Adipose tissue (tissue), 3 donors: ENCODE measurements at regions not wholly inside any gene's neighbourhood (a gene's known extent, or its start where the extent isn't known, plus 50 kb on each side); places are given as distances from the start of the nearest gene placed in this dataset.
"Not testable (repeated sequence)": the region's sequence is repeated elsewhere in the genome, so short reads cannot be mapped to it uniquely, and the experiment has no call there.

Experiments used
- H3K27ac ChIP-seq: one replicate; pipeline ENCODE4 v1.5.1; 2013; ENCODE audit warnings: low read depth, low read length
- WGBS, 3 donors: extraction: QIAGEN DNeasy Blood & Tissue Kit; methylation state at CpG; one replicate each; pipeline ENCODE4 v1.1.7; 2013; 5-methylcytosine and 5-hydroxymethylcytosine counted together
- donor health status: healthy with polysubstance abuse.
- donor health status: Bipolar disorder and iron deficiency.
- donor health status: healthy.

DNA sequence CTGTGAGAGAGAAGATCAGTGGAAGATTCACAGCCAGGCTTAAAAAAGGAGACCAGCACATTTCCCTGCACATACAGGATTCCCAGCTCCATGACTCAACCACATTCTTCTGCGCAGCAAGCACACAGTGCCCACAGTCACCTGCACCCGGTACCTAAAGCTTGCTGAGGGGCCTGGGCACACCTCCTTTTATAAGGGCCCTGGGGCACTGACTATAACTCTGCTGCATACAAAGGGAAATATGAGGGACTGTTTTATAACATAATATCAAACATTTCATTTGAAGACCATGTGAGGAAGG lies 322.9 kb downstream of the DAD1 start:
- no peak overlapping the region for H3K27ac ChIP-seq
- WGBS, 3 donors: 73 to 98% (median 98%) methylated on average over 2 of the region's 2 CpGs

DNA sequence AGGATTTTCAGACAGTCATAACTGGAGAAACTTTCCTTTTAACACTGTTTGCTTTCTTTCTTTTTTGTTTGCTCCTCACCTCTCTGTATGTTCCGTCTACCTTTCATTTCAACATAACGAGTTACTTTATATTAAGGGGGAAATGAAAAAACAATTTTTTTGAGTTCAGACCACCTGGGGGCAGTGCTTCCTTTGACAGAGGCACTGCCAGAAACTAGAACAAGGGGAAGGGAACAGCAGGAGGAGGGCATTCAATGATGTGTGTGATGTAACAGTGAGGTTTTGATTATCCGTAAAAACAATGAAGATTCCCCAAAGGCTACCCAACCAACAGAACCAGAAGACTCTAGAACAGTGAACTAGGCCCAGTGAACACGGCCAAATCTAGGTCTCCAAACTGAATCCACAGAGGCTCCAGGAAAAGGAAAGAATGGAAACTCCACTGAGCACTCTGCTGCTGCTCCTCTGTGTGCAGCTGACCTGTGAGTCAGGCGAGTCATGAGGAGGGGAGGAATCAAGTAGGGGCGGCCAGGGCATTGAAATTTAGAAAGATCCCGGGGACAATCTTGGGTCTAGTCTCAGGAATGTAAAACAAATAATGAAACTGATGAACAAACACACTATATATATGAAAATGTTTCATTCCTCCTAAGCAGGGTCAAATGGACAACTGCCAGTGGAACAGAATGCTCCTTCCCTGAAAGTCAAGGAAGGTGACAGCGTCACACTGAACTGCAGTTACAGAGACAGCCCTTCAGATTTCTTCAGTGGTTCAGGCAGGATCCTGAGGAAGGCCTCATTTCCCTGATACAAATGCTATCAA lies 323.5 kb downstream of the DAD1 start:
- 50 to 65% (median 61%) methylated on average over 8 of the region's 8 CpGs for WGBS, 3 donors
- no peak overlapping the region for H3K27ac ChIP-seq

DNA sequence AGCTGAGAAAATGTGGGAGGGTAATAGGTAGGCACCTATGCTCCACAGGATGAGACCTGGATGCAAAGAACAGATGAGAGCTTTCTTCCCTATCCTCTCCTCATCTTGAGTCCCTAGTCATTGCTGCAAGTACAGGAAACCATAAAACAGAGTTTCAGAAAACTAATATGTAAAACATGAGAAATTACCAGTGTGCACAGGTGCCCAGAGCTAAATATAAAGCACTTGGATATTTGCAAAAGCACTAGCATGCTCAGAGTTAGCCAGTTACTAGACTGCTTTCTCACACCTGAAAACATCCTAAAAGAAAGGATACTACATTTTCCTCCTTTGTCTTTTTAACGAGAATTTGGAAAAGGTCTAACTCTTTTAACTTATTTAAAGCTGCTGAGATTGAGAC lies 324.3 kb downstream of the DAD1 start:
- 52 to 87% (median 83%) methylated on average over 1 of the region's 1 CpG for WGBS, 3 donors
- H3K27ac ChIP-seq: no peak overlapping the region

DNA sequence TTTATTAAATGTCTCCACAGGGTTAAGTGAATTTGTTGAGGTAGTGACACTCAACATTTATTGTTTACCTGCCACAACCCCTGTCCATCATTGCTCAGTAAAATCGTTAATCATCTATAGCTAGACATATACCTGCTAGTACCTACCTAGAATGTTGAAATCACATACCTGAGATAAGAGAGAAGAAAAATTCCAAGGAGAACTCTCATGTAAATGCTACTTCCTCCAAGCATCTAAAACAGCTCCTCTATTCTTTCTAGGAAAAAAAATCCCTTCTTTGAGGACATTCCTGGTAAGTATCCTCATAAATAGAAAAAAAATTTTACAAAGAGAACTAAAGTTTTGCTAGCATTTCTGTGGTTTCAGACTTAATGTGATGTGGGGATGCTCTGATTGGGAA lies 325.1 kb downstream of the DAD1 start:
- H3K27ac ChIP-seq: no peak overlapping the region
- WGBS, 3 donors: 50 to 87% (median 85%) methylated on average over 1 of the region's 1 CpG

DNA sequence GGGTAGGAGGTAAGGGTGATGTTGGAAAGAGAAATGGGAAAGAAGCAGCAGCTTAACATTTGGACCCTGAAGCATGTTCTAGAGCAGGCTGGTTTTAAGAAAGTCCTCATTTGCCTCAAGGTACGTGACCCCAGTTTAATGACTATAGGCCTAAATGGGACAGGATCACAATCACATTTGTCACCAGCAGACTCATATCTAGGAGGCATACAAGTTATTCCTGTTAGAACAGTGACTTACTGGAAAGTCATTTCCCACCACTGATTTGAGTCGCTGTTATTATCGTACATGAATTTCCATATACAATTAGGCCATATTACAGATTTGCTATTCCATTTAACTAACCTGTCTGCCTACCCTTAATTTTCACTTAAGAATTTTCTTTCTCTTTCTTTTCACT lies 326.1 kb downstream of the DAD1 start:
- no peak overlapping the region for H3K27ac ChIP-seq
- 94 to 95% (median 94%) methylated on average over 3 of the region's 3 CpGs for WGBS, 3 donors

DNA sequence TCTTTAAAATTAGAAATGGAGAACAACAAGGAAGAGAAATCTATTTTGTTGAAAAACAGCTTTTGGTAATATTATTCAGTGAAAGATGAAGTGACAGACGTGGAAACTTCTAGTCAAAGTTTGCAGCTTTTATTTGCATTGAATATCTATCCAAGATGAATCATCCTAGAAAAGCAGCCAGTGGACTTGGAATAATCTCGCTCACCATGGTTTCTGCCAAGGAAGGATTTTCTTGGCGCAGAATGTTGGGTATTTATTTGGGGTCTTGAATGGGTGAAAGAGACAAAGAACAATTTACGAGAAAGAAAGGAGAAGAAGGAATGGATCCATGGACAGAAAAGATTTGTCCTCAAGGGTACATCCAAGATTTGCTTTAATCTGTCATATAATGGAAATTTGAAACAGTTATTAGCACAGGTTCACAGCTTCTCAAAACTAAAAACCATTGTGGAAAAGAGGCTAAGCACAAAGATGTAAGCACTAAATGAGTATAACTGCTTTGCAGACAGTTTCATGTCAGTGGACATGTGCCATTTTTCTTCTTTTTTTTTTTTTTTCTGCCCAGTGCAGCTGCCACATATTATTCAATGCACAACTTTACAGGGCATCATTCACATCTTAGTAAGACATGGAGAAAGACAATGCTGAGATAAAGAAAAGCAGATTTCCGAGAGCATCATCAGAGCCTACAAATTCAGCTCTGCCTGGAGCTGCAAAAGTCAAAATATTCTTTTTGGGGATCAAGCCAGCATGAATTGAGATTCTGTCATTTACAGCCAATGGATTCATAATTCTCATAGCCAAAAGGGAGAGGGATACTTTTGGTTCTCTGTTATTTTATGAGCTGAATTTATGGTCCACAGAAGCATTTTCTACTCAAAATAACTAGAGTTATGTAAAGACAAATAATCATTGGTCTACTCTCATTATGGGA lies 333.7 kb downstream of the DAD1 start:
- no peak overlapping the region for H3K27ac ChIP-seq
- 62 to 69% (median 64%) methylated on average over 5 of the region's 5 CpGs for WGBS, 3 donors

DNA sequence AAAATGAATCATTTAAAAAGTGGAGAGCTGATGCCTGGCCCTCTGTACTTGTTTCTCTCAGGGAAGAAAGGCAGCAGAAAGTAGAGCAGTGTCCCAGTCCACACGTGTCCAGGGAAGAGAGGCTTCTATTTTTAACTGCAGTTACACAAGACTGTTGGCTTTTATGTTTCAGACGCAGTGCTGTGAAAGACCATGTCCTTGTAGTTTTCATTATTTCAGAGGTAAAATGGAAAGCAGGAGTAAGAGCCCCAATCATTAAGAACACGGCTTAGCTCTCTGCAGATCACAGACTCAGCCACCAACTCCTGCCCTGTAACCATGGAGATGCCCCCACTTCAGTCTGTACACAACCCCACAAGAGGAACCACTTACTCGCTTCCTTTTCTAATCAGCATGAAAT lies 336.3 kb downstream of the DAD1 start:
- 27 to 32% (median 31%) methylated on average over 4 of the region's 4 CpGs for WGBS, 3 donors
- H3K27ac ChIP-seq: no peak overlapping the region

DNA sequence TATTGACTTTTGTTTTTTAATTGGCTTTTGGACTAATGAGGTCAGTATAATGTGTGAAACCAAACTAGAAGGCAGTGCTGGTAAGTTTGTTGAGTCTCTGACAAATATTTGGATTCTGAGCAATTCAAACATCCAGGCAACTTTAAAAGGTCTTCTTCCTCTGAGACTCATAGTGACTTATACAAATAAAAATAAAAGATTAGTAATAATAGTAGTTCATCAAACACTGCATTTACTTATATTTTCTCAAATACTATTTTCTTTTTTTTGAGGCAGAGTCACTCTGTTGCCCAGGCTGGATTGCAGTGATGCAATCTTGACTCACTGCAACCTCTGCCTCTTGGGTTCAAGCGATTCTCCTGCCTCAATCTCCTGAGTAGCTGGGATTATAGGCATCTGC lies 337.9 kb downstream of the DAD1 start:
- no peak overlapping the region for H3K27ac ChIP-seq
- WGBS, 3 donors: 66 to 92% (median 74%) methylated on average over 1 of the region's 1 CpG

DNA sequence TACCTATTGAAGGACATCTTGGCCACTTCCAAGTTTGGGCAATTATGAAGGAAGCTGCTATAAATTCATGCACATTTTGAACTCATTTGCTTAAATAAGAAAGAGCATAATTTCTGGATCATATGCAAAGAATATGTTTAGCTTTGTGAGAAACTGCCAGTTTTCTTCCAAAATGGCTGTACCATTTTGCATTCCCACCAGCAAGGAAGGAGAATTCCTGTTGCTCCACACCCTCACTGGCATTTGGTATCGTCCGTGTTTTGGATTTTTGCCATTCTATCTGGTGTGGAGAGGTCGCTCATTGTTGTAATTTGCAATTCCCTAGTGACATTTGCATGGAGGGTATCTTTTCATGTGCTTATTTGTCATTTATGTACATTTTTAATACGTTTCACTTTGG lies 339.3 kb downstream of the DAD1 start:
- WGBS, 3 donors: 58 to 70% (median 59%) methylated on average over 4 of the region's 4 CpGs
- no peak overlapping the region for H3K27ac ChIP-seq

DNA sequence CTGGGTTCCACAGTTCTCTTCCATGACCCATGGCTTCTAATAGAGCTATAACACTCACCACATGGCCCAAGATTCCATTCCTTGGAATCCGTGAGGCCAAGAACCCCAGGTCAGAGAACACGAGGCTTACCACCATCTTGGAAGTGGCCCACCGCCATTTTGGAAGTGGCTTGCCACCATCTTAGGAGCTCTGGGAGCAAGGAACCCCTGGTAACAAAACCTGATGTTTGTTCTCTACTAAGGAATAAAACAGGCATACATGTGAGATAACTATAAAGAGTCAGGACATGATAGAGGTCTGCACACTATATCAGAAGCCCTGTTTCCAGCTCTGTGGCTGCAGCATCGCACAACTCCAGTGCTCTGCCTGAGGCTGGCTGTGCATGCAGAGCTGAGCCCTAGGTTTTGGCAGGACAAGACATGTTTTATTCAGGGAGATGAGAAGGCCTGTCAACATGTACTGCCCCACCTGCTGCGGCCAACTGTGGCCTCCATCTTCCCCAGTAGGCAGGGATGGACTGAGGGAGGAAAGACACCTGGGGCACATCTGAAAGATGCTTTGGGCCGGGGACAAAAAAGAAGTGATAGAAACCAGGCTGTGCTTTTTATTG lies 344.9 kb downstream of the DAD1 start:
- H3K27ac ChIP-seq: no peak overlapping the region
- WGBS, 3 donors: 76 to 87% (median 84%) methylated on average over 6 of the region's 6 CpGs

DNA sequence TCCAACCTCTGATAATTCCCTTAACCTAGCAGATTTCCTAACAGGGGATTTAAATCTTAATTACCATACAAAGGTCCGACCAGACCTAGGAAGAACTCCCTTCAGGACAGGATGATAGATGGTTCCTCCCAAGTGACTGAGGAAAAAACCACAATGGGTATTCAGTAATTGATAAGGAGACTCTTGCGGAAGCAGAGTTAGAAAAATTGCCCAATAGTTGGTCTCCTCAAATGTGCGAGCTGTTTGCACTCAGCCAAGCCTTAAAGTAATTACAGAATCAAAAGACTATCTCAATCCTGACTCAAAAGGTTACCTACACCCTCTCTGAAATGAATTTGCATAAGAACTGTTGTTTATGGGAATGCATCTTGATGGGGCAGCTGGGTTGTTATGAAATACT lies 350.7 kb downstream of the DAD1 start:
- not testable (repeated sequence) for H3K27ac ChIP-seq
- WGBS, 3 donors: 16 to 33% (median 28%) methylated on average over 3 of the region's 3 CpGs

DNA sequence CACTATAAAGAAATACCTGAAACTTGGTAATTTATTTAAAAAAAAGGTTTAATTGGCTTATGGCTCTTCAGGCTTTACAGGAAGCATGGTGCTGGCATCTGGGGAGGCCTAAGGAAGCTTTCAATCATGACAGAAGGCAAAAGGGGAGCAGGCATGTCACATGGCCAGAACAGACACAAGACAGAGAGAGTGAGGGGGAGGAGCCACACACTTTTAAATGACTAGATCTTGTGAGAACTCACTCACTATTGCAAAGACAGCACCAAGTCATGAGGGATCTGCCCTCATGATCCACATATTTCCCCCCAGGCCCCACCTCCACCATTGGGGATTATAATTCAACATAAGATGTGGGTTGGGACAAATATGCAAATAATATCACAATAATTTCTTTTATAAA lies 355.6 kb downstream of the DAD1 start:
- no peak overlapping the region for H3K27ac ChIP-seq

DNA sequence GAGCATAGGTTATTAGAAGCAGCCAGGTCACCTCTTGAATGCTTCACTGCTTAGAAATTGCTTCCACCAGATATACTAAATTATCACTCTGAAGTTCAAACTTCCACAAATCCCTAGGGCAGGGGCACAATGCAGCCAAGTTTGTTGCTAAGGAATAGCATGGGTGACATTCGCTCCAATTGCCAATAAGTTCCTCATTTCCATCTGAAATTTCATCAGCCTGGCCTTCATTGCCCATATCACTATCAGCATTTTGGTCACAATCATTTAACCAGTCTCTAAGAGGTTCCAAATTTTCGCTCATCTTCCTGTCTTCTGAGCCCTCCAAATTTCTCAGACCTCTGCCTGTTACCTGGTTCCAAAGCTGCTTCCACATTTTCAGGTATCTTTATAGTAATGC lies 356.1 kb downstream of the DAD1 start:
- WGBS, 3 donors: 37 to 63% (median 52%) methylated on average over 2 of the region's 2 CpGs
- H3K27ac ChIP-seq: no peak overlapping the region

DNA sequence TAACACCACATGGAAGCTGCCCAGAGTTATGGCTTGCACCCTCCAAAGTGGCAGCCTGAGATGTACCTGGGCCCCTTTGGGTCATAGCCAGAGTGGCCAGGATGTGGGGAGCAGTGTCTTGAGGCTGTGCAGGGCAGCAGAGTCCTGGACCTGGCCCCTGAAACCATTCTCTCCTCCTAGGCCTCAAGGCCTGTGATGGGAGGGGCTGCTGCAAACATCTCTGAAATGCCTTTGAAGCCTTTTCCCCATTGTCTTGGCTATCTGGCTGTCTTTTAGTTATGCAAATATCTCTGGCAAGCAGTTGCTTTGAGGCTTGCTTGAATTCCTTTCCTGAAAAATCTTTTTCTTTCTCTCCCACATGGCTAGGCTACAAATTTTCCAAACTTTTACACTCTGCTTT lies 356.5 kb downstream of the DAD1 start:
- H3K27ac ChIP-seq: no peak overlapping the region

DNA sequence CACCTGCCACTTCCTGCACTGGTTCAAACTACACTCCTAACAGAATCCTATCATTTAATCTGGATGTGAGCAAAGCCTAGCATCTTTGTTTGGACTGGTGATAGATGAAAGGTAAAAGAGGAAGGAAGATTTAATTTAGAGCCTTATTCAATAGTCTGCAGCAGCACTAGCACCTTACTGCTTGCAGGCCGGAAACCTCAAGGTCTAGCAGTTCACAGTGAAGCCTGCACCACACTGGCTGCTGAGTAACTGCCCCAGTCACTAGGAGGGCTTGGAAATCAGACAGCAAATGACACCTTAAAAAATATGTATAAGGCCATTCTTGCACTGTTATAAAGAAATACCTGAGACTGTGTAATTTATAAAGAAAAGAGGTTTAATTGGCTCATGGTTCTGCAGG lies 358.0 kb downstream of the DAD1 start:
- no peak overlapping the region for H3K27ac ChIP-seq
- 63 to 75% (median 72%) methylated on average over 1 of the region's 1 CpG for WGBS, 3 donors

DNA sequence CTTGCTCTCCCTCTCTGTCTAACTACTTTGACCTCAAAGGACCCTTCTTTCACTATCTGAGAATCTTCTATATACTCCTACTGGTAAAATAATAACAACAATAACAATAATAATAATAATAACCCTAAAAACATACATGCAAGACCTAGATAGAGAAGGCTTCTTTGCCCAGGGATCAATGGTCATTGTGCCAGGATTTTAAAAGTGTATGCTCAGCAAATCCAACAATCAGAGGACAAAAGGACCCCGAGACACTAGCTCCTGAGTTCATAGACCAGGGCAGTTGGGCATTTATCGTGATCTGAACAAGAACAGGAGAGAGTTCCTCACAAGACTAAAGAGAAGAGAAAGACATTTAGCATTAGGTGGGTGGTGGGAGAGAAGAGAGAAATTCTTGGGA lies 358.5 kb downstream of the DAD1 start:
- WGBS, 3 donors: 78 to 88% (median 81%) methylated on average over 2 of the region's 2 CpGs
- H3K27ac ChIP-seq: no peak overlapping the region

DNA sequence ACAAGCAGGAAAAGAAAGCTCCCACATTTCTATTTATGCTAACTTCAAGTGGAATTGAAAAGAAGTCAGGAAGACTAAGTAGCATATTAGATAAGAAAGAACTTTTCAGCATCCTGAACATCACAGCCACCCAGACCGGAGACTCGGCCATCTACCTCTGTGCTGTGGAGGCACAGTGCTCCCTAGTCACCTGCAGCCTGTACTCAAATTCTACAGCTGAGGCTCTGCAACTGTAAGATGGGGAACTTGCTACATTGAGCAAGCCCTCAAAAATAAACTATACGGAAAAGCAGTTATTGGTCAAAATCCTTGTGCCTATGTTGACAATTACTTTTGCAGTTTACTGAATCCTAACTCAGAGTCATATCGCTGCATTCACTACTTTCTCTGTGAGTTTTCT lies 361.9 kb downstream of the DAD1 start:
- 69 to 94% (median 83%) methylated on average over 4 of the region's 4 CpGs for WGBS, 3 donors
- no peak overlapping the region for H3K27ac ChIP-seq

DNA sequence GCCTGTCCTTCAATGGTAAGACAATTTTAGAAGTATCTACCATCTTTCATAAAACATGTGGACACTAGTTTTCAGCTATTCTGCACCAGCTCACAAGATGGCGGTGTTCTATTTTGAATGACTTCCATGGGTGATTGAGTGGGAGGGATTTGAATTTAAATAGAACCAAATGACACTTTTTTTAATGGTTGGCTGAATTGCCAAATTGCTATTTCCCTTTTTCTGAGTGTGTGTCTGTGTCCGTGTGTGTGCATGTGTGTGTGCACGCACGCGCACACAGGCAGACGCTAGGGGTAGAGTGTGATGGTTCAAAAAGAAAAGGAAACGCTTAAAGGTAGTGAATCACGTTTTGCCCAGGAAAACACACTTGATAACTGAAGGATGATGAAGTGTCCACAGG lies 362.6 kb downstream of the DAD1 start:
- H3K27ac ChIP-seq: no peak overlapping the region
- 48 to 79% (median 62%) methylated on average over 8 of the region's 8 CpGs for WGBS, 3 donors

DNA sequence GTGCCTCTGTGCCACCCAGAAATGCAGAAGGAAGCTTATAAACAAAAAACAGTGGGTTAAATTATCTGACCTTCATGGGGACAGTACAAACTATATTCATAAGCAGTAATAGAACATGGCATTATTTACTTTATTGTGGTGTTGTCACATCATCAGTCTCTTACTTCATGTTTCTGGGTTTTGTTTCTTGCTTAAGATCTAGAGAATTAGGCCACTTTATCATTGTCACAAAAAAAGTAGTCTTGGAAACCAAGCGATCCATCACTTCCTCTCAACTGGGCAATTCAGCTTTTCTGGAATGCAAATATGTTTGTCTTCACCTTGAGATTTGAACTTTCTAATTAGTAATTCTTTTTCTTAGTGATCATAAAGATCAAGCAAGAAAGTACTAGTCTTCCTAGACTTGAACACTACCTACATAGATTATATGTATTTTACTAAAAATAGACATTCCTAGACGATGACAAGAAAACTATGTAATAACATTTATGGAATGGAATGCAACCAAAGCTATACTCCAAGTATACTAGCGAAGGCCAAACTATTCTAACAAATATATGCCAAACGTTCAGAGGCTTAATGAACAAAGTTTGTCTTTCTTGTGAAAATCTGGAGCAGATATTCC lies 363.4 kb downstream of the DAD1 start:
- H3K27ac ChIP-seq: no peak overlapping the region
- 46 to 60% (median 46%) methylated on average over 4 of the region's 4 CpGs for WGBS, 3 donors
